ENCODE measurements at regions not wholly inside any gene's neighbourhood (a gene's known extent, or its start where the extent isn't known, plus 50 kb on each side); places are given as distances from the start of the nearest gene placed in this dataset.

GRCh38 chr18:27377251-27377650 lies 192.1 kb upstream of the CHST9 start:
- no peak for DNase-seq (ENCODE audit: low spot score, unreplicated experiment)
- Mint-ChIP-seq H3K27ac (no peak overlapping the region), H3K36me3 (ENCODE audit: insufficient read depth) (no peaks in the 10 kb centered on the region), H3K4me3 (ENCODE audit: low read depth) (no peak overlapping the region), H3K27me3 (peaks cover 10% of the 10 kb centered on the region), H3K9me3 (ENCODE audit: low read depth) (no peaks in the 10 kb centered on the region), H3K4me1 (ENCODE audit: low read depth) (peaks cover 5% of the 10 kb centered on the region)
- TF ChIP-seq, protein P1, sequence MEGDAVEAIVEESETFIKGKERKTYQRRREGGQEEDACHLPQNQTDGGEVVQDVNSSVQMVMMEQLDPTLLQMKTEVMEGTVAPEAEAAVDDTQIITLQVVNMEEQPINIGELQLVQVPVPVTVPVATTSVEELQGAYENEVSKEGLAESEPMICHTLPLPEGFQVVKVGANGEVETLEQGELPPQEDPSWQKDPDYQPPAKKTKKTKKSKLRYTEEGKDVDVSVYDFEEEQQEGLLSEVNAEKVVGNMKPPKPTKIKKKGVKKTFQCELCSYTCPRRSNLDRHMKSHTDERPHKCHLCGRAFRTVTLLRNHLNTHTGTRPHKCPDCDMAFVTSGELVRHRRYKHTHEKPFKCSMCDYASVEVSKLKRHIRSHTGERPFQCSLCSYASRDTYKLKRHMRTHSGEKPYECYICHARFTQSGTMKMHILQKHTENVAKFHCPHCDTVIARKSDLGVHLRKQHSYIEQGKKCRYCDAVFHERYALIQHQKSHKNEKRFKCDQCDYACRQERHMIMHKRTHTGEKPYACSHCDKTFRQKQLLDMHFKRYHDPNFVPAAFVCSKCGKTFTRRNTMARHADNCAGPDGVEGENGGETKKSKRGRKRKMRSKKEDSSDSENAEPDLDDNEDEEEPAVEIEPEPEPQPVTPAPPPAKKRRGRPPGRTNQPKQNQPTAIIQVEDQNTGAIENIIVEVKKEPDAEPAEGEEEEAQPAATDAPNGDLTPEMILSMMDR (IDR thresholded peaks at IDR 0.05; ENCODE audit: unreplicated experiment), result no peak

DNA sequence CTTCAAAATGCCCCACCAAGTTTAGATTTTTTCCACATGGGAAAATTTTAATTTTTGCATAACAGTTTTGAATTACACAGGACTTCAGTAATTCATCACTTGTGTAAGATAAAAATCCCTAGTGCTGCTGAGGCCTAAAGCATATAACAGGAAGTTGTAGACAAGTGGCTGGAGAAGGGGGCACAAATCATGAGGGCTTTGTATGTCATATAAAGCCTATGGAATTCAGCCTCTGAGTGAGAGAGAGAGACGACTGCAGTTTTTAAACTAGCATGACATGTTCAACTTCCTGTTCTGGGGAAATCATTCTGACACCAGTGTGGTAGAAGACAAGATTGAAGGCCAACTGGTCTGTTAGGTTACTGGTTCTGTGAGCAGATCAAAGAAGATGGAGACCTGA lies 187.3 kb upstream of the CHST9 start:
- Mint-ChIP-seq H3K36me3 (ENCODE audit: insufficient read depth) (no peaks in the 10 kb centered on the region), H3K9me3 (ENCODE audit: low read depth) (no peaks in the 10 kb centered on the region), H3K4me1 (ENCODE audit: low read depth) (peaks cover 3% of the 10 kb centered on the region), H3K4me3 (ENCODE audit: low read depth) (no peak overlapping the region), H3K27ac (no peak overlapping the region), H3K27me3 (peaks cover 3% of the 10 kb centered on the region)
- no peak for DNase-seq (ENCODE audit: low spot score, unreplicated experiment)
- TF ChIP-seq, protein P1 (IDR thresholded peaks at IDR 0.05; ENCODE audit: unreplicated experiment), result no peak

DNA sequence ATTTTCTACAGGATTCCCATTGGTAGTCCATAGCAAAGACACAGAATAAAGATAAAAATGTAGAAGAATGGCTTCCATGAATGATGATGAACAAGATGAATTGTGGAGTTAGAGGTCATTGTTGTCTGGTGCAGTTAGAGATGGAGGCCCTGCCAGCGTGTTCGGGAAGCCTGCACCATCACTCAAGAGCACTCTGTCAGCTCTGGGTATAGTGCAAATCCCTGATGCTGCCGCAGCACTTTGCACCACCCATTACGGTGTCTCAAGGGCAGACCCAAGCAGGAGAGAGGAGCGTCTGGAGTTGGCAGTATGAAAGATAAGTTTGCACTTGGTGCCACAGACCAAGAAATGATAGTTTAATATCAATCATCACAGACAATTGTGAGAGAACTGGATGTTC lies 181.6 kb upstream of the CHST9 start:
- TF ChIP-seq, protein P1 (IDR thresholded peaks at IDR 0.05; ENCODE audit: unreplicated experiment), result no peak
- no peak for DNase-seq (ENCODE audit: low spot score, unreplicated experiment)
- Mint-ChIP-seq H3K27me3 (no peaks in the 10 kb centered on the region), H3K4me1 (ENCODE audit: low read depth) (peaks cover 3% of the 10 kb centered on the region), H3K4me3 (ENCODE audit: low read depth) (no peak overlapping the region), H3K9me3 (ENCODE audit: low read depth) (no peaks in the 10 kb centered on the region), H3K27ac (no peak overlapping the region), H3K36me3 (ENCODE audit: insufficient read depth) (no peaks in the 10 kb centered on the region)

GRCh38 chr18:27366151-27366550 lies 181.0 kb upstream of the CHST9 start:
- H3K27ac Mint-ChIP-seq, result no peak overlapping the region
- no peak for DNase-seq (ENCODE audit: low spot score, unreplicated experiment)
- H3K9me3 Mint-ChIP-seq (ENCODE audit: low read depth), result no peaks in the 10 kb centered on the region
- peaks cover 3% of the 10 kb centered on the region for H3K4me1 Mint-ChIP-seq (ENCODE audit: low read depth)
- no peaks in the 10 kb centered on the region for H3K27me3 Mint-ChIP-seq
- TF ChIP-seq, protein P1 (IDR thresholded peaks at IDR 0.05; ENCODE audit: unreplicated experiment), result no peak
- no peaks in the 10 kb centered on the region for H3K36me3 Mint-ChIP-seq (ENCODE audit: insufficient read depth)
- no peak overlapping the region for H3K4me3 Mint-ChIP-seq (ENCODE audit: low read depth)

- DNase-seq (ENCODE audit: low spot score, unreplicated experiment), result no peak
- TF ChIP-seq, protein P1 (IDR thresholded peaks at IDR 0.05; ENCODE audit: unreplicated experiment), result peak; percentile 50
- Mint-ChIP-seq H3K27ac (no peak overlapping the region), H3K36me3 (ENCODE audit: insufficient read depth) (no peaks in the 10 kb centered on the region), H3K4me3 (ENCODE audit: low read depth) (no peak overlapping the region), H3K27me3 (no peaks in the 10 kb centered on the region), H3K4me1 (ENCODE audit: low read depth) (no peaks in the 10 kb centered on the region), H3K9me3 (ENCODE audit: low read depth) (no peaks in the 10 kb centered on the region)
These were observed 178.8 kb upstream of the CHST9 start for GRCh38 chr18:27363872-27364271.
